ENCODE measurements at regions not wholly inside any gene's neighbourhood (a gene's known extent, or its start where the extent isn't known, plus 50 kb on each side); places are given as distances from the start of the nearest gene placed in this dataset.
"Not testable (repeated sequence)": the region's sequence is repeated elsewhere in the genome, so short reads cannot be mapped to it uniquely, and the experiment has no call there.

DNA sequence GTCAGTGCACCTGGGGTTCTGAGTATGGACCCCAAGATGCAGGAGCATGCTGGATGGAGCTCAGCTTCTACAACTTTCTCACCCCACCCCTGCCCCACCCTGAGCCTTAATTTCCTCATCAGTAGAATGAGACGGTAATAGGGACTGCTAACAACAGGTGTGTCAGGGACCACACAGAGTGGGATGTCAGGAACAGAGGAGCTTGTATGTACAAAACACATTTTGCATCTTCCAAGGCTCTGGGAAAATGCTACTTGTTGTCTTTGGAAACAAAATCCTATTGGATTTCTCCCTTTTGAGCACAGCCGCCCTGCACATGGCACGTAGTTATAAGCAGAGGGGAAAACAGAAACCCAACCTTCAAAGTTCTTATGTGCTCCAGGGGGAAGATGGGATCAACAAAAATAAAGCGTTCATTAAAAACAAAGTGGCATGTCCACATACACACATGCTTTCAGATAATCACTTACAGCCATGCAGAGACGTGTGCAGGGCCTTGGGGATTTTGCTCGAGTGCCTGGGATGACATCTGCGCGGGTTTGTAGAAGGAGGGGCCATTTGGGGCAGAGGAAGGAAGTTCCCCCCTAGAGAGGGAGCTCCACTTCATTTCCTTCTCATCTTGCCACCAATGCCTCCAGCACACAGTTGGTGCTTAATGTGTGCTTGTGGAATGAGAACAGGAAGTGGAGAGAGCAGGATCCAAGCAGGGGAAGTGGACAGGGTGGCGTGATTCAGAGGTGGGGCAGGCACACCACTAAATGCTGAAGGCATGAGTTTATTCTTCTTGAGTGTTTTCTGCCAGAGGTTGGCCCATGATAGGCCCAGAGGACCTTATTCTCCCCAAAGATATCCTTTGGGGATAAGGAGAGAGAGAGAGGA lies 138.9 kb downstream of the SMIM20 start:
- no peaks in the 10 kb centered on the region for H3K27me3 ChIP-seq
- ATAC-seq (no peak), DNase-seq (no peak)
- no peak overlapping the region for H3K4me3 ChIP-seq
- intact Hi-C loops (cut with DNase I; ENCODE audit: low total_unique reads) (no loop called here), in situ Hi-C loops (cut with MboI; ENCODE audit: low sequenced_read_pairs in 4 of 4) (no loop called here)
- no peaks in the 10 kb centered on the region for H3K9me3 ChIP-seq
- H3K27ac ChIP-seq = no peak overlapping the region
- H3K36me3 ChIP-seq = no peaks in the 10 kb centered on the region
- no peaks in the 10 kb centered on the region for H3K4me1 ChIP-seq
- TF ChIP-seq POLR2A (IDR thresholded peaks at IDR 0.05) = no peak
- TF ChIP-seq, protein P1, sequence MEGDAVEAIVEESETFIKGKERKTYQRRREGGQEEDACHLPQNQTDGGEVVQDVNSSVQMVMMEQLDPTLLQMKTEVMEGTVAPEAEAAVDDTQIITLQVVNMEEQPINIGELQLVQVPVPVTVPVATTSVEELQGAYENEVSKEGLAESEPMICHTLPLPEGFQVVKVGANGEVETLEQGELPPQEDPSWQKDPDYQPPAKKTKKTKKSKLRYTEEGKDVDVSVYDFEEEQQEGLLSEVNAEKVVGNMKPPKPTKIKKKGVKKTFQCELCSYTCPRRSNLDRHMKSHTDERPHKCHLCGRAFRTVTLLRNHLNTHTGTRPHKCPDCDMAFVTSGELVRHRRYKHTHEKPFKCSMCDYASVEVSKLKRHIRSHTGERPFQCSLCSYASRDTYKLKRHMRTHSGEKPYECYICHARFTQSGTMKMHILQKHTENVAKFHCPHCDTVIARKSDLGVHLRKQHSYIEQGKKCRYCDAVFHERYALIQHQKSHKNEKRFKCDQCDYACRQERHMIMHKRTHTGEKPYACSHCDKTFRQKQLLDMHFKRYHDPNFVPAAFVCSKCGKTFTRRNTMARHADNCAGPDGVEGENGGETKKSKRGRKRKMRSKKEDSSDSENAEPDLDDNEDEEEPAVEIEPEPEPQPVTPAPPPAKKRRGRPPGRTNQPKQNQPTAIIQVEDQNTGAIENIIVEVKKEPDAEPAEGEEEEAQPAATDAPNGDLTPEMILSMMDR (IDR thresholded peaks at IDR 0.05 in 4 of 5, conservative IDR thresholded peaks at IDR 0.05 in 1 of 5) = no peak

DNA sequence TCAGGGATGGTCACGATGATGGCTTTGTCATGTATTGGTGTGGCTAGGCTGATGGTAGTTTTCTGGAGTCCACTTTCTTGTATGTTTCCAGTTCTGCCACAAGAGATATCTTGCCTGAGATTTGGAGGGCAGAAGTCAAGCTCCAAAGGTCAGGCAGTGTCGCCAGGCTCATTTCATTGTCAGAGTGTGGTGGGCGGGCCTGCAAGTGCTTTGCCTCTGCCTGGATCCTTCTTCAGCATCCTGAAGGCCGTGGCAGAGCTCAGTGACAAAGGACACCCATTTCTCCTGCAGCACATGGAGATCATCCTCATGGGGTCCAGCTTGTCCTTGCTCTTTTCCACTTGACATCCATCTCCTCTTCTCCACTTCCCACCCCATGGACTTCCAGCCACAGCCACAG lies 139.7 kb downstream of the SMIM20 start:
- intact Hi-C loops (cut with DNase I; ENCODE audit: low total_unique reads) (no loop called here), in situ Hi-C loops (cut with MboI; ENCODE audit: low sequenced_read_pairs in 4 of 4) (no loop called here)
- no peak overlapping the region for H3K4me3 ChIP-seq
- no peaks in the 10 kb centered on the region for H3K4me1 ChIP-seq
- ATAC-seq (no peak), DNase-seq (no peak)
- no peaks in the 10 kb centered on the region for H3K27me3 ChIP-seq
- H3K27ac ChIP-seq = no peak overlapping the region
- no peaks in the 10 kb centered on the region for H3K36me3 ChIP-seq
- TF ChIP-seq, protein P1 (IDR thresholded peaks at IDR 0.05 in 4 of 5, conservative IDR thresholded peaks at IDR 0.05 in 1 of 5) = no peak
- no peak for TF ChIP-seq POLR2A (IDR thresholded peaks at IDR 0.05)
- no peaks in the 10 kb centered on the region for H3K9me3 ChIP-seq

DNA sequence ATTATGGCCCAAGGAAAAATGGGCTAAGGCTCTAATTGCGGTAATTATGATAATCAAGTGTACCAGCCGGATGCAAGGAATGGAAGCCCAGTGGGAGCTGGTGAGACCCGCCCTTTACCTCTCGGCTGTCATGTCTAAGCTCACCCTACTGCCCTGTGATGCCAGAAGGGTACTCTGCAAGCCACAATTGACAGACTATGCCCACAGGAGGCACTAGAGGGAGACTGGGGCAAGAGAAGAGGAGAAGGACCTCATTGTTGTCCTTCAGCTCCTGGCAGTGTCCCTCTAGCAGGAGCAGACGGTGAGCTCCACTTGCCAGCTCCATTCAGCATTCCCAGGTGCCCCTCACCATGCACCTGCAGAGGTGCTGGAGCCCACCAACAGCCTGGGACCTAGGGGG lies 141.8 kb downstream of the SMIM20 start:
- Histone ChIP-seq H3K4me3 (no peak overlapping the region), H3K27me3 (no peaks in the 10 kb centered on the region), H3K36me3 (no peaks in the 10 kb centered on the region), H3K4me1 (no peaks in the 10 kb centered on the region), H3K9me3 (no peaks in the 10 kb centered on the region), H3K27ac (no peak overlapping the region)
- ATAC-seq (no peak), DNase-seq (no peak)
- intact Hi-C loops (cut with DNase I; ENCODE audit: low total_unique reads) (no loop called here), in situ Hi-C loops (cut with MboI; ENCODE audit: low sequenced_read_pairs in 4 of 4) (no loop called here)
- TF ChIP-seq POLR2A (IDR thresholded peaks at IDR 0.05) = no peak
- TF ChIP-seq, protein P1 (IDR thresholded peaks at IDR 0.05 in 4 of 5, conservative IDR thresholded peaks at IDR 0.05 in 1 of 5) = no peak

DNA sequence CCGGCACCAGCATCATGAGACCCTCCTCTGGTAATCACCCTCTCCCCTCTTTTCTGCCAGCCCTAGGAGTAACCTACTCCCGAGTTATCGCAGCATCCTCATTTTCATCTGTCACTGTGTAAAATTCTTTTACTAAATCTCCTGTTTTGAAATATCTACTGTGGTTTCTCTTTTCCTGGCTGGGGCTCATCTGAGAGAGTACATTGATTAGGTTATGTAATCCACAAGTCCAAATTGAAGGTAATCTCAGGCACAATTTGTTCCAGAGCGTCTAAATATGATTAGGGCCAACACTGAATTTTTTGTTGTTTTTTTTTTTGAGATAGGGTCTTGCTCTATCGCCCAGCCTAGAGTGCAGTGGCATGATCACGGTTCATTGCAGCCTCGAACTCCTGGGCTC lies 142.4 kb downstream of the SMIM20 start:
- Histone ChIP-seq H3K4me3 (no peak overlapping the region), H3K36me3 (no peaks in the 10 kb centered on the region), H3K27me3 (no peaks in the 10 kb centered on the region), H3K4me1 (no peaks in the 10 kb centered on the region), H3K27ac (no peak overlapping the region), H3K9me3 (no peaks in the 10 kb centered on the region)
- in situ Hi-C loops (cut with MboI; ENCODE audit: low sequenced_read_pairs in 4 of 4) = no loop called here
- intact Hi-C loops (cut with DNase I; ENCODE audit: low total_unique reads) = no loop called here
- TF ChIP-seq, protein P1 (IDR thresholded peaks at IDR 0.05 in 4 of 5, conservative IDR thresholded peaks at IDR 0.05 in 1 of 5) = no peak
- no peak for TF ChIP-seq POLR2A (IDR thresholded peaks at IDR 0.05)
- no peak for ATAC-seq
- no peak for DNase-seq

DNA sequence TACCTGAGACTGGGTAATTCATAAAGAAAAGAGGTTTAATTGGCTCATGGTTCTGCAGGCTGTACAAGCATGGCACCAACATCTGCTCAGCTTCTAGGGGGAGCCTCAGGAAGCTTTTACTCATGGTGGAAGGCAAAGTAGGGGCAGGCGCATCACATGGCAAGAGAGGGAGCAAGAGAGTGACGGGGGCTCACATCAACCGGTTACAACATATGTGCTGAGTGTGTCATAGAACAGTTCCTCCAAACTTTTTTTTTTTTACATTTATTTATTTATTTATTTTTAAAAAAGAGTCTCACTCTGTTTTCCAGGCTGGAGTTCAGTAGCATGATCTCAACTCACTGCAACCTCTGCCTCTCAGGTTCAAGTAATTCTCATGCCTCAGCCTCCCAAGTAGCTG lies 143.8 kb downstream of the SMIM20 start:
- H3K9me3 ChIP-seq; DNase-seq; in situ Hi-C loops (cut with MboI; ENCODE audit: low sequenced_read_pairs in 4 of 4): not testable (repeated sequence)

More for the DNA sequence above, 143.8 kb downstream of the SMIM20 start:
- H3K27ac ChIP-seq; intact Hi-C loops (cut with DNase I; ENCODE audit: low total_unique reads); H3K4me3 ChIP-seq; H3K36me3 ChIP-seq; H3K4me1 ChIP-seq; ATAC-seq; H3K27me3 ChIP-seq: not testable (repeated sequence)
